Skeletal muscle cell (primary cell): ENCODE measurements at regions not wholly inside any gene's neighbourhood (a gene's known extent, or its start where the extent isn't known, plus 50 kb on each side); places are given as distances from the start of the nearest gene placed in this dataset.

Source experiments
- DNase-seq: peaks from one replicate; pipeline ENCODE4 v3.0.0-alpha.2; 2010; ENCODE audit warnings: low read depth
- H3K4me3 ChIP-seq: 2 replicates; pipeline ENCODE4 v1.5.1; 2011; ENCODE audit warnings: low read depth, mild to moderate bottlenecking, control low read depth, low read length, moderate library complexity

DNA sequence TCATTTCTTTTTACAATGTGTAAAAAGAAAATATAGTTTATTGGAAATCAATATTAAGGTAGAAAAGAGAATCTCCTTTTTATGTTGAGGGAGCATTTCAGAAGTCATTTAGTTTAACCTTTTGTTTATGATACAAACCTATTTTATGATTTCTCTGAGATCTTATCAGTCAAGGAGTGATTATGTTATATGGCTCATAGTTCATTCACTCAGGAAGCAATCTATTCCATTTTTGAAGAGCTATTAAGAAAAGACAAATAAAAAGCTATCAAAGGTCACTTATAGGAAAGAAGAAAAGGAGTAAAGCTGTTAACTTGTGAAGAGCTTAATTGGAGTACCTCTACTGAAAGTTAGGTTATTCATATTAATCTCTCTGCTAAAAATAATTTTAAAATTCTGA lies 526.6 kb upstream of the JAG1 start:
- no peak for DNase-seq
- no peak overlapping the region for H3K4me3 ChIP-seq

DNA sequence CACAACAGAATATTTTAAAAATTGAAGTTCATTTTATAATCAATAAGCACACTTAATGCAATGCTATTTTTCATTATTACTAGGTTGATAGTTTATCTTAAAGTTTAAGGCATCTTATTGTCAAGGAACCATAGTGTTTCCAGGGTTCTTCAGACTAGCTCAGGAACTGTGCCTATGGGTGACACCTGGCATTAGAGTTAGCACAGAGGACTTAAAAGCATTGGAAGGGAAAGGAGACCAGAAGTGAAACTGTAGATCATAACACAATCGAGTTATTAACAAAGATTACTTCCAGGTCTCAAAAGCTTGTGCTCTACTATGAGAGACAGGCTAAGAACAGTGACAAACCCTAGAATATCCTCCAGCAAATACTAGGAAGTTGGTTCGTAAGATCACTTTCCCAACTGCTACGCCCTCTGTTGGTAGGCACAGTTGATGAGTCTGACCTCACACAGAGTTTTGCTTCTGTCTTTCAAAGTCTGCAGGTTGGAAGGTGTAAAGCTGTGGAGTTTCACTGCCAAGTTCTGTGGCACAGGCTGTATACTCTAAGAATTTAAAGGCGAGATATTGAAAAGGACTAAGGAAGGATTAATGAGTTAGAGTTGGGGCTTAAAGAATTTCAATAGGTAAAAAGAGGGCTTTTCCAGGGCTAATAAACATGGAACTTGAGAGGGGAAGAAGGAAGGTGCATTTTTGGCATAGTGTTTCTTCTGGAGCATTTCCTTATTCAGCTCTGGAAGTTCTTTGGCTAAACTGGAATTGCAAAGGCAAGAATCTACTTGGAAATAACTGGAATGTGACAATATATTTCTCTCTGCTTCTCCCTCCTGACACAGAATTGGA lies 531.3 kb upstream of the JAG1 start:
- no peak for DNase-seq
- no peak overlapping the region for H3K4me3 ChIP-seq

DNA sequence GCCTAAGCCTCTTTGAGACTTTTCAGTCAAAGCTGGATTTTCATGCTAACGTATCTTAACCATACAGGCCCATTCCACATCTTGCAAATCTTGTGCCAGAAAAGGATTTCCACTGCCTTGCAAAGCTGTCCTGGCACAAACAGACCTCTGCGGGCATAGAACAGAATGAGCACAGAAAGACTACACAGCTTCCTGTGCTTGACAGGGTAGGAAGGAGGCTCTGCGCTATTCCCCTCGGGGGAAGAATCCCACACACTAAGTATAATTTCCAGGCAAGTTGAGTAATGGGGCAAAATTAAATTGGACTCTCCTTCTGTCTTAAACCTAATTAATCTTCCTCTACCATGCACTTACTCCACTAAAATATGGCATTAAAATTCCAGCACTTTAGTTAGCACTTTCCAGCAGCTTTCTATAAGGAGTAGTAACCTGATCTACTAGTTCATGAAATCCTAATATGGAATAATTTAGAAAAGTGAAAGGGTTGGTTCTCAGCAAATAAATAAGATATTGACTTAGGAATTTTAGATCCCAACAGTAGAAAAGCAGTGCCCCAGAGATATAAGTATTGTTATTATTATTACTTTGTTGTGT lies 532.1 kb upstream of the JAG1 start:
- no peak for DNase-seq
- H3K4me3 ChIP-seq: no peak overlapping the region

DNA sequence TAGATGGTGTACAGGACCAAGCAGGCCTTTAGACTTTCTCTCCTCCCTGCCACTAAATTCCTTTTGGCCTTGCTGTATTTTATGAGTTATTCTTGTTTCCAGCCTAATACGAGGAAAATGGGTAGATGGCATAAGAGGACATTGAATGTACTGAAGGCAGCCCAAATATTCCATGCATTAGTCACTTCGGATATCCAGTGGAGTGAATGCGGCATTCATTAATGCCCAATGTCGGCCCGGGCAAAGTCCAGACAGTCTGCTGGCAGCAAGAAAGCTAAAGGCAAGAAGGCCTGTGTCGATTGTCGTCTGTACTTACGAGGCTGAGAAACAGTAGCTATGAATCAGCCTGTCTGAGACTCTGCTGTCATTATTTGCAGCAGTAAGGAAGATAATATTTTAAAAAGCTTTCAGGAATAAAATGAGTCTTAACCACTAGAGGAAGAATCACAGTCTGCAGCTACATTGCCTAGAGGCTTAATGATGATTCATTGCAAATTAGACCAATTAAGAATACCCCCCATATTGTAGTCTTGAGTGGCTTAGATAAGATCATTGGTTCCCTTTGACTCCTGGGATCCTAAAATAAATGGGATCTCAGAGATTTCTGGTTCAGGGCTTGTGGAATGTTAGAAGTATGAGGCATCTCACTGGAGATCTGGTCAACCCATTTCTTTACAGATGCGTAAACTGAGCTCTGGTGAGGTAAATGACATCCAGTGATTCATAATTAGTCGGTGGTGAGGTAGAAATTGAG lies 534.1 kb upstream of the JAG1 start:
- DNase-seq: no peak
- H3K4me3 ChIP-seq: no peak overlapping the region

DNA sequence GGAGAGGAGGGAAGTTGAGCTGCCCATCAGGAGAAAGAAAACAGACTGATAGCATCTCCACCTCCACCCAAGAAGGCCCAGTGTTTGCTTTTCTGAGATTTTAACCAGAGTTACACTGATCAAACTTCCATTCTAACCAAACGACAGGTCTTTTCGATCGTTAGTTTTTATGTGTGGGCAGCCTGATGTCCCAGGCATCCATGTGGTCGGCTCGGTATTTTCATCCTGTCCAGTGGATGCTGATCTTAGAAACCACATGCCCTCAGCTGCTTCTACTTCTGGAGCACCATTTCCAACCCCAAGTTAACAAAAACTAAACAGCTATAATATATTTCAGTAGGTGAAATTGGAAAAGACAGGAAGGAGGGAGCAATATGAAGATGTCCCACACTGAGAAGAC lies 536.8 kb upstream of the JAG1 start:
- no peak for DNase-seq
- no peak overlapping the region for H3K4me3 ChIP-seq

DNA sequence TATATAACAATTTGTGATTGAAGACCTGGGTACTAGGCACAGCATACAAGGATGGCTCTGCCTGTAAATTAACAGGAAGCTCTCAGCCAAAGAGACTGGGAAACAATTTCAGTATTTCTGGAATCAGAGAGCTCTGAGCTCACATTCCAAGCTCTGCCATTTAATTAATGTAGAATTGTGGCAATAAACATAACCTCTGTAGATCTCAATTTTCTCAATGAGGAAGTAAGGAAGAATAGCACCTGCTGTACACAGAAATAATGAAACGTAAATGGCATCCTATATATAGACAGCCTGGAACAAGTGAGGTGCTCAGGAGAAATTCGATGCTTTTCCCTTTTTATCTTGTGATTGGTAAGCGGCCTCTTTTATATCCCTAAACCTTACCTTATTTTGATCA lies 538.5 kb upstream of the JAG1 start:
- DNase-seq: no peak
- no peak overlapping the region for H3K4me3 ChIP-seq

DNA sequence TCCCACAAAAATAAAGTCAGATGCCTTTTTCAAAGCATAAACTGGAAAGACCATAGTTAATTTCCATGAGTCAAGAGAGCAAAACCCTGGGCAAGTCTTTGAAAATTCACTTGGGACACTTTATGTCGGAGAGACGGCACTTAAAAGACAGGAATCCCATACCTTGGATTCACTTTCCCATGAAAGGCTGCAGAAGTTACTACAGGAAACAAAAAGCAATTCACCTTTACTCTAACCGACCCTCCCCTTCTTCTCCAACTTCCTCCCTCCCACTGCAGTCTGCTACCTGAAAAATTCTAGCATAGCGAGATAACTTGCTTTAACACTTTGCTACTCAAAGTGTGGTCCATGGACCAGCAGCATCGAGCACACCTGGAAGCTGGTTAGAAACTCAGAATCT lies 539.1 kb upstream of the JAG1 start:
- DNase-seq: no peak
- no peak overlapping the region for H3K4me3 ChIP-seq

DNA sequence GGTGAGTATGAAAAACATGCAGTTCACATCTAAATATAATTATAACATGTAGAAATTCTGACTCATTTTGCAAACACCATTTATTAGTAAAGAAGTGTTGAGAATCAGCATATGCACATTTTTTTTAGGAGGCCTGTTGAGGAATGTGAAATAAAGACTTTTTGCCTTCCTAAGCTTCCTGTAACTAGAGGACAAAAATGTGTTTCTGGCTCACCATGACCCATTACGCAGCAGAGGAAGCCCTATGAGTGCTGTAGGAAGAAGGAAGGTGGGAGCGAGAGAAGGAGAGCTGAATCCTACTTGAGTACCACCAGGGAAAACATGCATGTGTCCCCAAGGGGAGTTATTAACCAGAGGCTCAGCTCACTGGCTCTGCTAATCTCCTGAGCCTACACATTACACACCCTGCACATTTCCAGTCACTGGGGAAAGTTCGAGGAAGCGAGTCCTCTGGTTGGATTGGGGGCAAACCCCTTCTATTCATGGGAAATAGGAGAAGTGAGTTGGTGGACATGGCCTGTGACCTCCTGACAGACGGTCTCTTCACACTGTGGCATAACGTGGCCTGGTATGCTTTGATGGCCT lies 540.5 kb upstream of the JAG1 start:
- DNase-seq: no peak
- H3K4me3 ChIP-seq: no peak overlapping the region

DNA sequence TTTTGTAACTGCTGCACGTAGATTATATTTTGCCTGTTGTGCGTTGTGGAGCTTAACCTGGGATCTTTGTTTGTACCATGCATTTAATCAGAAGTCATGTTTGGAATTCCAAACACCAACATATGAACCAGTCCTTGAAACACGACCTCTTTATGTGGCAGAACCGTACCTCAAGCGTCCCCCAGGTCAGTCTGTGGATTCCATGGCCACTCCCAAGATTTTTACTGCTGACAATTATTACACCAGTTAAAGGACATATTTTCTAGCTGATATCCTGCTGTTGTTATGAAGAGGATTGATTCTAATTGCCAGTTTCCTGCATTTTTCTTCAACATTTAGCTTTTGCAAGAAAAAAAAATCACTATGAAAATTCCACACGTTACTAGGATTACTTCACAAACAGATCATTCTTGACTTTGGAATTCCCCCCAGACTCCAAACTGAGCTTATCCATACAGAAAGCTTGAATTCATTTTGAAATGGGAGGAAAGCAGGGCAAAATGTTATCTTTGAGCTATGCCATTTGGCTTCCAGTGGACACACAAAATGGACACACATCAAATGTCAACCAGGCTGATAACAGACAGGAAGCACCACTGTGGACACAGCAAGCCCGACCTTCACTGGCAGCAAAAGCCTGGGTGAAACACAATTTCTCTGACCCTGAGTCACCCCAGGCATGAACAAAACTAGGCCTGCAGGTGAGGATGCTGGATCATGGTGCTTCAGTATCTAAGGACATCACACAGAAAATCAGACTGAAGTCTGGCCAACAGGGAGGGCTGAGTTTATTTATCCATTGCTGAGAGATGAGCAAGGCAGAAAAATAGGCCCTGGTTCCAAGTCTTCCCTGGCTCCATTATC lies 542.9 kb upstream of the JAG1 start:
- no peak for DNase-seq
- H3K4me3 ChIP-seq: no peak overlapping the region

DNA sequence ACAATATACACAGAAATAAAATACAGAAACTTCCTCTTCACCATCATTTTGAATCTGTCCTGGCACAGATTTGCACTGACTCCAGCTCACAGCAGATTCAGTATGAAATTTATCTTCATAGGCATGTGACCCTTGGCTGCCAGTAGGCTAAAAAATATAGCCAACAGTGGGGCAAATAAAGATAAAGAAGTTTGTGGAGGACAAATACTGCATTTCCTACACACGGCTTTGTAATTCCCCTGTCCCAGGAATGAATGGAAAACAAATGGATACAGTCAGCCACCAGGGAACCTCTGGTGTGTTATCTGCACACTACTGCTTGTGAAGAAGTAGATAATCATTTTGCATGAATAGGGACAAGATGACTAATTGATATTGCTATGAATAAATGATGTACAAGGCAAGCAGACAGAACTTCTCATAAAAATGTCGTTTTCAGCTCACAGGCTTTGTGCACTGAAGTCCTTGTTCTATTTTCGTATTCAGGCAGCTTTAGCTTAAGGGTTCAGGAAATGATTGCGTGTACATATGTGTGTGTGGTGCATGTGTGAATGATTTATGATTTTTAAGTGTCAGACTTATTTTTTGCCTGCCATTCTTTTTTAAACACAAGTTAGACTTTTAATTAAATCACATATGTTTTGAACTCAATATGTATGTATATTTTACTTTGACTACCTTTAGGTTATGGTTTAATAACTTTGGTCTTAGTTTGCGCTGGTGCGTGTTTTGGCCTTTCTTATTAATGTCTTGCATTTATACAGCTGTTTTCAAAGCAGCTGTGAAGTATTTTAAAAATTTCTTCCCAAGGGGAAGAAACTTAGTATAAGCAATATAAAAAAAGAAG lies 543.8 kb upstream of the JAG1 start:
- no peak overlapping the region for H3K4me3 ChIP-seq
- DNase-seq: no peak

DNA sequence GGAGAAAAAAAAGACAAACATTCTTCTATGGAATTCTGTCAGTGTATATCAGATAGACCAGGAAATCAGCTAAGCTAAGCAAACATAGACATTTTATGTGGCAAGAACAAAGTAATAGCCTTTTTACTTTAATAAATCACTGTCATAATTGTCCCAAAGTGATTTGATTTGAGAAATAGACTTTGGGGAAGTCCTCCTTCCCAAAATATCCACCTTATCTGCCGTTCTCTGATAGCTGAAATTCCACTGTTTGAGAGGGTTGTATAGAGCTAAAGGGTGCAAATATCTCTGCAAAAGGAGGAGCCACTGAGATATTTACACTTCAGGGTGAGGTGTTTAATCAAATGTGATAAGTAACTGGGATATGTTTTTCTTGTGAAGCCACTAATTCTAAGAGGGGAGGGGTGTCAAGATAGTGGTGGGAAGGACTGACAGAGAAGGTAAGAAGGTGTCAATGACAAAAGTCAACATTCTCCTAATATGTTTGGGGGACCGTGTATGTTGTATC lies 544.4 kb upstream of the JAG1 start:
- no peak for DNase-seq
- H3K4me3 ChIP-seq: no peak overlapping the region

DNA sequence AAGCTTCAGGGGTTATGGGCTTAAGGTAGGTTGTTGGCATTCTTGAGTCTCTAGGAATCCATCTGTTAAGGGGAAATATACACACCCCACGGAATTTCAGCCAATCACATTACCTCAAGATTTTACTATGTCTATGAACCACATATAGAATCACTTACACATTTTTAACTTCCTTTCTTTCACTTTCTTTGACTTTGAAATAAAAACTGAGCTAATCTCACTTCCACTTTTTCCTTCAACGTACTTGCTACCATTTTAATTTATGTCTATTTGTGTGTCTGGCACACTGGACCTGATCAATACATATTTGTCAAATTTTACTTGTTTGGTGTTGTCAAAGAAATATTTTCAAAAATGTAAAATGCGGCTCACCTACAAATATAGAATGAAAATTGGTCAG lies 545.4 kb upstream of the JAG1 start:
- no peak for DNase-seq

DNA sequence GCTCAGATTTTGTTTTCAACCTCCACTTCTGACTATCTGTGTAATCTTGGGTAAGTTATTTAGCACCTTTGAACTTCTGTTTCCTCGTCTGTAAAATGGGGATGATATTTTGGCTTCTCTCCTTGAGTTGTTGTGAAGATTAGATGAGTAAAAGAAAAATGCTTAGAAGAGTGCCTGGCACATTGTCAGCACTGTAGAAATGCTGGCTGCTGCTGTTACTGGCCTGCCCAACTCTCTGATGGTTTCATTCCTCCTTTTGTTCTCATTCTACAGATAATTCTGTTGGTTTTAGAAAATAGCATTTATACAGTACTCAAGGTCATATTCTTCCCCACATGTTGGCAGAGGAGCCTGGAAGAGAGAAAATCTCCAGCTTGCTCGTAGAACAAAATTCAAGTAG lies 547.2 kb upstream of the JAG1 start:
- no peak overlapping the region for H3K4me3 ChIP-seq
- DNase-seq: no peak

More for the DNA sequence above, 545.4 kb upstream of the JAG1 start:
- H3K4me3 ChIP-seq: no peak overlapping the region

DNA sequence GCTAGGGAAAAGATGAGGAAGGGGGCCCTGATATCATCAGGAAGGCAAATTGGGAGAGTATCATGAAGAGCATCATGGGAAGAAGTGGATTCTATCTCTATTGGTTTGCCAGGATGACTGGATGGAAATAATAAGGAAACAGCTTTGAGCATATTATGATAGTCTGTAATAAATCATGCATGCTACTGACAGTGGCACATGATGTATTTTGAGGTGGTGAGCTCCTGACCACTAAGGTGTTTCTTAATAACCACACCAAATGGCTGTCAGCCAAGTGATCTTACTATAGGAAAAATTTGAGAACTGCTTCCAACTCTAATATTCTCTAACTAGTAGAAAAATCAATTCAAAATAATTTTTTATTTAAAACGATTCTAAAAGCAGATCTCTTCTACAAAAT lies 548.4 kb upstream of the JAG1 start:
- no peak overlapping the region for H3K4me3 ChIP-seq
- no peak for DNase-seq

DNA sequence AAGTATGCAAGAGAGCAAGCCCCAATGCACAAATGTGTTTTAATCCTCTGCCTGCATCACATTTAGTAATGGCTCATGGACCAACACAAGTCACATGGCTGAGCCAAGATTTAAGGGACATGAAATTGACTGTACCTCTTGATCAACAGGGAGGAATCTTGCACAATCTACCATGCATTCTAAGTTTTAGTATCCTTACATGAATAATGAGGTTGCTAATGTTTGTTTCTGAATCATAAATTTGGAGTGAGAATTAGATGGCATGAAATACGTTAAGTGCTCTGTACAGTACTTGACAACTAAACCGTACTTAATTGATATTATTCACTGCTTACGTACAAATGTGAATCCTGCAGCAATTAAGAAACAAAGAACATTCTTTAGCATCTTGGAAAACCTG lies 553.8 kb upstream of the JAG1 start:
- no peak overlapping the region for H3K4me3 ChIP-seq
- DNase-seq: no peak

DNA sequence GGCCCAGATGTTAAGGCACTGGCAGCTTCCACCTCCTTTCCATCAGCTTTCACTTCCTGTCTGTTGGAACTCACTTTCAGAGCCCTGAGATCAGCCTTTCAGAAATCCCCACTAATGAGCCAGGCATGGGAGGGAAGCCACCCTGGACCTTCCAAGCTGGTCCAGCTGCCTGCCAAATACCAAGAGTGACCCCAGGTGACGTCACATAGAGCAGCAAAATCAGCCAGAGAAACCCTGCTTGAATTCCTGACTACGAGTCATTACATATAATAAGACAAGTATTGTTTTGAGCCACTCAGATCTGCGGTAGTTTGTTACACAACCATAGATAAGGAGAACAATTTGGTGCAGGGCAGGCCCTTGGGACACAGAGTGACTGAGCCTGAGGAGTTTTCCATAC lies 556.0 kb upstream of the JAG1 start:
- DNase-seq: peak; percentile 95
- no peak overlapping the region for H3K4me3 ChIP-seq

DNA sequence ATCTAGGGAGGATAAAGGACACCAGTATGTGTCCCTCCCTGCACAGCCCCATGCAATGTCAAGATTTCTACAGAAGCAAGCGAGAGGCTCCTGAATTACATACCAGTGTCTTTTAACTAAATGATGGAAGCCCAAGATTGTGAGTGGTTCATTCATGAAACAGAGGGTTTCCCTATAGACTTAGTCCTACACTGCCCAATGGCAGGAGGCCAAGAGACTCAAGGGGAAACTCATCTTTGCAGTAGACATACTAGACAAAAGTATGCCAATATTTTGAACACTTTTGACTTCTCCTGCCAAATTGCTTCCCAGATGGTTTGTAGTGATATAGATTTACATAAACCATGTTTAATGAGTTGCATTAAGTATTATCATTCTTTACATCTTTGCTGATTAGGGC lies 557.2 kb upstream of the JAG1 start:
- H3K4me3 ChIP-seq: no peak overlapping the region
- DNase-seq: no peak
